IPS DF 6.9 (cell line): ENCODE measurements at regions not wholly inside any gene's neighbourhood (a gene's known extent, or its start where the extent isn't known, plus 50 kb on each side); places are given as distances from the start of the nearest gene placed in this dataset.
"Not testable (repeated sequence)": the region's sequence is repeated elsewhere in the genome, so short reads cannot be mapped to it uniquely, and the experiment has no call there.

Experiments
- DNase-seq: peaks from one replicate; pipeline ENCODE4 v3.0.0-alpha.2; 2013; ENCODE audit warnings: low read depth, low spot score
- H3K27ac ChIP-seq: one replicate; pipeline ENCODE4 v1.5.1; 2013; ENCODE audit warnings: low read length, control low read depth
- H3K27me3 ChIP-seq: 2 replicates; pipeline ENCODE4 v1.6.1; 2013; ENCODE audit warnings: mild to moderate bottlenecking, low read length; ENCODE audit not compliant: control insufficient read depth, insufficient read depth
- H3K36me3 ChIP-seq: 2 replicates; pipeline ENCODE4 v1.6.1; 2013; ENCODE audit warnings: low read length; ENCODE audit not compliant: control insufficient read depth, insufficient read depth
- H3K4me1 ChIP-seq: 2 replicates; pipeline ENCODE4 v1.6.1; 2013; ENCODE audit warnings: low read length; ENCODE audit not compliant: control insufficient read depth, insufficient read depth
- H3K4me3 ChIP-seq: 2 replicates; pipeline ENCODE4 v1.5.1; 2013; ENCODE audit warnings: mild to moderate bottlenecking, low read length
- H3K9me3 ChIP-seq: 2 replicates; pipeline ENCODE4 v1.6.1; 2013; ENCODE audit warnings: low read length, inconsistent platforms; ENCODE audit not compliant: control insufficient read depth, insufficient read depth
- WGBS: extraction: QIAGEN DNeasy Blood & Tissue Kit; methylation state at CpG from one replicate; pipeline ENCODE4 v1.1.7; 2013; ENCODE audit warnings: mixed read lengths, missing lambda C conversion rate; ENCODE audit not compliant: insufficient read length, insufficient coverage; 5-methylcytosine and 5-hydroxymethylcytosine counted together

GRCh38 chr11:87585613-87586012 is 547.9 kb downstream of the TMEM135 start:
- not testable (repeated sequence) for H3K9me3 ChIP-seq, H3K4me1 ChIP-seq, H3K36me3 ChIP-seq, H3K27ac ChIP-seq, H3K27me3 ChIP-seq, DNase-seq, H3K4me3 ChIP-seq
- WGBS = no CpG with 5 or more reads among the region's 1 CpG

GRCh38 chr11:87583931-87584330 is 546.2 kb downstream of the TMEM135 start:
- Histone ChIP-seq H3K27ac (no peak overlapping the region), H3K4me3 (no peak overlapping the region), H3K36me3 (no peaks in the 10 kb centered on the region), H3K4me1 (no peaks in the 10 kb centered on the region), H3K9me3 (no peaks in the 10 kb centered on the region), H3K27me3 (no peaks in the 10 kb centered on the region)
- DNase-seq = no peak
- no CpG with 5 or more reads among the region's 2 CpGs for WGBS

- no peak overlapping the region for H3K4me3 ChIP-seq
- DNase-seq = no peak
- H3K36me3 ChIP-seq = no peaks in the 10 kb centered on the region
- no peaks in the 10 kb centered on the region for H3K4me1 ChIP-seq
- H3K27me3 ChIP-seq = no peaks in the 10 kb centered on the region
- H3K27ac ChIP-seq = no peak overlapping the region
- no peaks in the 10 kb centered on the region for H3K9me3 ChIP-seq
Measured at GRCh38 chr11:87575088-87575487, 537.4 kb downstream of the TMEM135 start.

GRCh38 chr11:87574193-87574592 is 536.5 kb downstream of the TMEM135 start:
- Histone ChIP-seq H3K4me3 (no peak overlapping the region), H3K27ac (no peak overlapping the region), H3K4me1 (no peaks in the 10 kb centered on the region), H3K27me3 (no peaks in the 10 kb centered on the region), H3K36me3 (no peaks in the 10 kb centered on the region), H3K9me3 (no peaks in the 10 kb centered on the region)
- DNase-seq = no peak

GRCh38 chr11:87573708-87574107 is 536.0 kb downstream of the TMEM135 start:
- H3K27ac ChIP-seq = no peak overlapping the region
- no peak overlapping the region for H3K4me3 ChIP-seq
- H3K36me3 ChIP-seq = no peaks in the 10 kb centered on the region
- DNase-seq = no peak
- H3K9me3 ChIP-seq = no peaks in the 10 kb centered on the region
- H3K27me3 ChIP-seq = no peaks in the 10 kb centered on the region
- WGBS = no CpG with 5 or more reads among the region's 1 CpG
- no peaks in the 10 kb centered on the region for H3K4me1 ChIP-seq

GRCh38 chr11:87572881-87573280 is 535.1 kb downstream of the TMEM135 start:
- Histone ChIP-seq H3K9me3 (no peaks in the 10 kb centered on the region), H3K36me3 (no peaks in the 10 kb centered on the region), H3K4me3 (no peak overlapping the region), H3K4me1 (no peaks in the 10 kb centered on the region), H3K27ac (no peak overlapping the region), H3K27me3 (no peaks in the 10 kb centered on the region)
- no peak for DNase-seq

- Histone ChIP-seq H3K9me3 (no peaks in the 10 kb centered on the region), H3K27me3 (no peaks in the 10 kb centered on the region), H3K27ac (no peak overlapping the region), H3K4me1 (no peaks in the 10 kb centered on the region), H3K36me3 (no peaks in the 10 kb centered on the region), H3K4me3 (no peak overlapping the region)
- DNase-seq = no peak
- no CpG with 5 or more reads among the region's 1 CpG for WGBS
Measured at GRCh38 chr11:87560352-87560751, 522.6 kb downstream of the TMEM135 start.

GRCh38 chr11:87559852-87560251 is 522.1 kb downstream of the TMEM135 start:
- not testable (repeated sequence) for H3K4me3 ChIP-seq, H3K27me3 ChIP-seq, H3K36me3 ChIP-seq, H3K9me3 ChIP-seq, H3K27ac ChIP-seq, DNase-seq, H3K4me1 ChIP-seq
- WGBS = no CpG with 5 or more reads among the region's 3 CpGs

GRCh38 chr11:87555101-87555500 is 517.4 kb downstream of the TMEM135 start:
- Histone ChIP-seq H3K27me3 (no peaks in the 10 kb centered on the region), H3K9me3 (no peaks in the 10 kb centered on the region), H3K4me3 (no peak overlapping the region), H3K36me3 (no peaks in the 10 kb centered on the region), H3K4me1 (no peaks in the 10 kb centered on the region), H3K27ac (no peak overlapping the region)
- no CpG with 5 or more reads among the region's 2 CpGs for WGBS
- DNase-seq = no peak

- WGBS = no CpG with 5 or more reads among the region's 3 CpGs
- Histone ChIP-seq H3K4me1 (no peaks in the 10 kb centered on the region), H3K9me3 (no peaks in the 10 kb centered on the region), H3K4me3 (no peak overlapping the region), H3K27me3 (no peaks in the 10 kb centered on the region), H3K36me3 (no peaks in the 10 kb centered on the region), H3K27ac (no peak overlapping the region)
- no peak for DNase-seq
Measured at GRCh38 chr11:87548797-87549196, 511.1 kb downstream of the TMEM135 start.

GRCh38 chr11:87545858-87546257 is 508.1 kb downstream of the TMEM135 start:
- no peak for DNase-seq
- no peak overlapping the region for H3K4me3 ChIP-seq
- no CpG with 5 or more reads among the region's 1 CpG for WGBS
- H3K27ac ChIP-seq = no peak overlapping the region
- H3K4me1 ChIP-seq = no peaks in the 10 kb centered on the region
- H3K9me3 ChIP-seq = peaks cover 3% of the 10 kb centered on the region
- no peaks in the 10 kb centered on the region for H3K36me3 ChIP-seq
- H3K27me3 ChIP-seq = no peaks in the 10 kb centered on the region
